Panc1 (cell line): ENCODE measurements at regions not wholly inside any gene's neighbourhood (a gene's known extent, or its start where the extent isn't known, plus 50 kb on each side); places are given as distances from the start of the nearest gene placed in this dataset.

Experiments
- CTCF ChIP-seq: fragments of 450-650 bp; IDR thresholded peaks from 2 replicates; pipeline ENCODE4 v1.5.1; 2017; ENCODE audit warnings: mild to moderate bottlenecking
- POLR2AphosphoS5 ChIP-seq: IDR thresholded peaks from 2 replicates; pipeline ENCODE4 v1.6.1; 2012; ENCODE audit warnings: mild to moderate bottlenecking, low read depth, low read length, moderate library complexity
- REST ChIP-seq, 2 experiments: IDR thresholded peaks; 2 replicates each; pipeline ENCODE4 v1.6.1; 2011 to 2012; ENCODE audit warnings: low read depth in 2 of 2, control low read depth in 1 of 2, low read length in 1 of 2, mild to moderate bottlenecking in 1 of 2, moderate library complexity in 1 of 2; ENCODE audit not compliant: insufficient read depth in 1 of 2

- TF ChIP-seq CTCF (no peak), REST (IDR thresholded peaks at IDR 0.05; ENCODE audit: insufficient read depth in 1 of 2, low read depth in 2 of 2, low read length in 1 of 2) (no peak), POLR2AphosphoS5 (no peak)
Observed at GRCh38 chr20:12911372-12911771, 97.4 kb upstream of the SPTLC3 start.
